GM21717 (cell line): ENCODE measurements at regions not wholly inside any gene's neighbourhood (a gene's known extent, or its start where the extent isn't known, plus 50 kb on each side); places are given as distances from the start of the nearest gene placed in this dataset.

Source experiments
- ATAC-seq: cut with Tn5 transposase; IDR thresholded peaks from one replicate; pipeline ENCODE4 v1.9.1; 2021; ENCODE audit warnings: mild to moderate bottlenecking, moderate library complexity; ENCODE audit not compliant: unreplicated experiment

- ATAC-seq = no peak
Measured at GRCh38 chr12:65596514-65597091, 227.7 kb upstream of the HMGA2 start.

DNA sequence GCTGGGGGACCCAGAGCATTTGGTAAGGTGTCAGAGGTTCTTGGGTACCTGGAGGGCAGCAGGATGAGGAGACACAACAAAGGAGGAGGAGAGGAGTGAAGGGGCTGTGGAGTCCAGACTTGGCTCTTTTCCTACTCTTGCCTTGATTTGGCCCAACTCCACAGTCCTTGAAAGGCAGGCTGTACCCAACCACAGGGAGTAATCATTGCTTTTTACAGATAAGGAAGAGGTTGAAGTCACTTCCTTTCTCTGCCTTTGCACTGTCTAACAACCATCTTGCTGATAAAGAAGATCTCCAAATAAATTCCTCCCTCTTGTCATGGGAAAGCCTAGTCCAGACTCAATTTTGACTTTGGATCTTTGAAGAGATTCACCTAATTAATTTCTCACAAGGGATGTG lies 226.8 kb upstream of the HMGA2 start:
- no peak for ATAC-seq

GRCh38 chr12:65598688-65599087 lies 225.6 kb upstream of the HMGA2 start:
- no peak for ATAC-seq

DNA sequence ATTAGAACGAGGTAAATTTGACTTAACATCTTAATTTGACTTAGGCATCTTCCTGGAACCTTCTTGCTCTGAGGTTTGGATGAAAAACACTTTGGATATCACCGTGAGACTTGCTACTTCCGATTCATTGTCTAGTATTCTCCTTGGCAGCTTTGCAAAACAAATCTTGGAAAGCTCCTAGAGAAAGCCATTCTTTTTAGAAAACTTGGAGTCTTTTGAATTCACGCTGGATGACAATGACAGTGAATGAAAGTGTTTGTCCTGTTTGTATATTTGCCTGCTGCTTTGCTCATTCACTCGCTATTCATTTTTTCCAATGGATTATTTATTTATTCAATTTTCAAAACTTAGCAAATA lies 222.1 kb upstream of the HMGA2 start:
- ATAC-seq = no peak

- no peak for ATAC-seq
Measured at GRCh38 chr12:65602610-65603295, 221.5 kb upstream of the HMGA2 start.

DNA sequence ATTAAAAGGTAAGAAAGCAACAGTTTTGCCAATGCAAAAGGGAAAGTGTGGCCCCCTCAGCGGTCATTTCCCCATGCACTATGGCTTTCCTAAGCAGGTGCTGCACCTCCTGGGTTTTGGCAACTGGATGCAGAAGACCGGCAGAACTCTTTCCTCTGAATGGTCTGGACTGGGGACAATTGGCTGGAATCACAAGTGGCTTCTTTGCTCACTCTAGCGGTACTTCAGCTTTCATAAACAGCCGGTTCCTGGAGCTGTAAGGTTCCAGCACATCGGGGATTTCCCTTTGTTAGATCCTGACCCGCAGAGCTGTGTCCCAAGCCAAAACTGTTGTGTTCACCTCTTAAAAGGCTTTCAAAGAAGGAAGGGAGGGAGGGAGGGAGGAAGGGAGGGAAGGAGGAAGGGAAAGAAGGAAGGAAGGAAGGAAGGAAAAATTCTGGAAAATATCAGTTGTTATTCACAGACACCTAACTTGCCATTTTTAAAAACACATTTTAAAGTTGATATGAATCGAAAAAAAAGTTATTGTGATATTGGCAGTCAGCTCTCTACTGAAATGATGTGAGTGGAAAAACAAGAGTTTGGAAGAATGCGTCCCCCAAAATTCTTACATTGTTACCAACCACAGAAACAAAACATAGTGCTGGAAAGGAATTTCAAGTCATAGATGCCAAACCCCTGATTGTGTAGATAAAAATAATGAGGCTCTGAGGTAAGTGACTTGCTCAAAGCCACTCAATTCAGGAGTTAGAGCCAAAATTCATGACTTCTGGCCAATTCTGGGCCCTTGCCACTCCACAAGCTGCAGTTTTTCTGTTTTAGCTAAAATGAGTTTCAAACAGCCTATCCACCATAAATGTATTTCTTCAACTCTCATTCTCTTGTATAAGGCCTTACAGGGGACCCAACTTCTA lies 220.6 kb upstream of the HMGA2 start:
- ATAC-seq = no peak

GRCh38 chr12:65605019-65605418 lies 219.3 kb upstream of the HMGA2 start:
- ATAC-seq = no peak

GRCh38 chr12:65606008-65606766 lies 218.1 kb upstream of the HMGA2 start:
- ATAC-seq = no peak

DNA sequence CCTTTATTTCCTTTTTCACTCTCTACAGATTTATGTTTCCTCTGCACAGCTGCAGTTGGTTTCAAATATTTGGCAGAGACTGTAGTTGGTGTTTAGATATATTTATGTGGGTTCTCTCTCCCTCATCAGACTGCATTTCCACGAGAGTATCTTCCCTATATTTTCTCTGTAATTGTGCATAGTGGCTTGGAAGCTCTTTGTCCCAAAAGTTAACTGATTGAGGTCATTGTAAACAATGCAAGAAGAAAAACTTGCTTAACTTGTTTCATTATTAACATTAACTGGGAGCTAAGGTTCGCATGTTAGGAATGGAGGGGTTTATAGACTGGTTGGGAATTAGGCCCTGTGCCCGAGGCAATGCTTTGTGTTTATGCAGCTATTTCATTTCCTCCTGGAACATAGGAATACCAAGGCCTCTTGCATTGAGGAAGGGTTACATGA lies 216.9 kb upstream of the HMGA2 start:
- ATAC-seq = no peak

- ATAC-seq = no peak
Measured at GRCh38 chr12:65608319-65608916, 215.9 kb upstream of the HMGA2 start.

DNA sequence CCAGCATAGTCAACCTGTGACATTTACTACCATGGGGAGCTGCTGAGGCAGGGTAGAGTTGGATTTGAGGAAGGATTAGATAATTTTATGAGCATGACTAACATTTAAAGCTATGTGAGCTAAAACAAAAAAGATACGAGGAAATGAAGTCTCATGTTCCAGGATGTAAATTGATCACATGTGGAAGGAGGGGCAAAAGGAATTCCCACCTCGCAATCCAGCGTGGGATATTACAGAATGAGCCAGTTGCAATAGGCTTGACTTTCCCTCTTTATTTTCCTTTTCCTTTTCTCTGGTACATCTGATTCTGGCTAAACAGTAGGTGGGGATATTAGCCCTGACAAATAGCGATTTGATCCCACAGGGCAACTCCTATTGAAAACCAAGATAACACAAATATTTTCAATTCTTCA lies 214.9 kb upstream of the HMGA2 start:
- no peak for ATAC-seq

GRCh38 chr12:65611396-65611795 lies 212.9 kb upstream of the HMGA2 start:
- ATAC-seq = no peak

DNA sequence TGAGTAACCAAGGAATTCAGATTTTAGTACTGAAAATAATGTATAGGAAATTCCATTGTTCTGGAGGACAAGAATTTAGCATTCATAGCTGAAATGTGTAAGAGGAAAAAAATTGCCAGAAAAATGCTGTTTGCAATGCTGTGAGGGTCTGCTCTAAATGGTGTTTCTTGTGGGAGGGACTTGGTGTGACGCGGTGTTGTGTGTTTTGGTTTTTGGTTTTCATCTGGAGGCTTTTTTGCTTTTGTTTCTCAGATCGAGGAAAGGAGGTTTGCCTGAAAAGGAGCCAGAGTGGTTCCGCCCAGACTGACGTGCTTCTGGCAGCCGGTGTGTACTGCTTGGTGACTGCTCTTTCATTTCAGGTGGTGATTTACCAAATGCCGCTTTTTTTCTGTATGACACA lies 211.8 kb upstream of the HMGA2 start:
- ATAC-seq = no peak

DNA sequence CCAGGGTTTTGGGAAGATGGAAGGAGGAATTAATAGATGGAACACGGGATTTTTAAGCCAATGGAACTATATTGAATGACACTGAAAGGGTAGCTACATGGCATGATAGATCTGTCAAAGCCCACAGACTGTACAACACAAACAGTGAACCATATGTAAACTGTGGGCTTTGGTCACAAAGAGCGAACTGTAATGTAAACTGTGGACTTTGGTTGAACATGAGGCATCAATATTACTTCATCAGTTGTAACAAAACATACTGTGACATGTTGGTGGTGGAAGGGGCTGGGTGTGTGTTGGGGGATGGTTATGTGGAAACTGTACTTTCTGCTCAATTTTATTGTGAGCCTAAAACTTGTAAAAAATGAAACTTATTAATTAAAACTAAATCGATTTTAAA lies 210.6 kb upstream of the HMGA2 start:
- no peak for ATAC-seq

- ATAC-seq = no peak
Measured at GRCh38 chr12:65614259-65614889, 209.9 kb upstream of the HMGA2 start.

DNA sequence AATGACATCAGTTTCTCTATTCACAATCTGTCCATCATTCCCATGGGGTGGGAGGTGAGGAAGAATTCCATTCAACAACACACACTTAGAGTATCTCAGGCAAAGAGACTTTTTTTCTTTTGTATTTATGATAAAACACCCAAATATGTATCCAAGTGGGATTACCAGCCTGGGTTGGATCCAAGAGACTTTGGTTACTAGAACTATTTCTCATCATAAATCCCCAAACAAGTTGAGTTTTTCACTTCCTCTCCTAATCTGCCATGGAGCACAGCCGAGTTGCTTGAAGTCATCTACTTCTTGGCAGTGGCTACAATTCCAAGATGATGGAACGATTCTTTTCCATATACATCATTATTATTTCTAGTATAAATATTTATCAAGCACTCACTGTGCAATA lies 209.2 kb upstream of the HMGA2 start:
- no peak for ATAC-seq

GRCh38 chr12:65616022-65616421 lies 208.3 kb upstream of the HMGA2 start:
- no peak for ATAC-seq

GRCh38 chr12:65618588-65618987 lies 205.7 kb upstream of the HMGA2 start:
- ATAC-seq = no peak

- ATAC-seq = no peak
Measured at GRCh38 chr12:65619018-65619417, 205.3 kb upstream of the HMGA2 start.

DNA sequence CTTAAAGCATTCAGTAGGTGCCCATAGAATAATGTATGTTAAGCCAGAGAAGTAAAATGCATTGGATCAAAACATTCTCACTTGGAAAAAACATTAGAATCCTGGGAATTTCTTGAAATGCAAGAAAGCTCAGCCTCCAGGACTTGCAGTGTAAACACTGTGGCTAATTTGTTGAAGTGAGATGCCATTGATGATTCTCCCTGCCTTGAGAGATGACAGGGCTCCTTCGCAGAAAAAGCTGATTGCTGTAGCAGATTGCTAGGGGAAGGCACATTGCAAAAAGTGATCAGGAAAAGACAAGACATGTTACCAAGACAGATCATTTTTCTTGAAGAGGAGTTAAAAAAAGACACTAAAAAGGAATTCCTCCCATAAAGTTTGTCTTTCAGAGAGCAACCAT lies 204.2 kb upstream of the HMGA2 start:
- ATAC-seq = no peak
